ENCODE measurements at regions not wholly inside any gene's neighbourhood (a gene's known extent, or its start where the extent isn't known, plus 50 kb on each side); places are given as distances from the start of the nearest gene placed in this dataset.

GRCh38 chr4:123955167-123955800 is 558.7 kb downstream of the SPRY1 start:
- no peak for DNase-seq

GRCh38 chr4:123956204-123956603 is 559.6 kb downstream of the SPRY1 start:
- no peak for DNase-seq

GRCh38 chr4:123966990-123967769 is 570.6 kb downstream of the SPRY1 start:
- DNase-seq = no peak

- DNase-seq = no peak
Observed at GRCh38 chr4:123972031-123972430, 575.4 kb downstream of the SPRY1 start.

GRCh38 chr4:123974386-123975149 is 578.0 kb downstream of the SPRY1 start:
- DNase-seq = no peak

- peak; percentile 80 for DNase-seq
Observed at GRCh38 chr4:123976285-123976684, 579.7 kb downstream of the SPRY1 start.

- no peak for DNase-seq
Observed at GRCh38 chr4:123976819-123977218, 580.2 kb downstream of the SPRY1 start.

GRCh38 chr4:123977641-123978081 is 581.1 kb downstream of the SPRY1 start:
- DNase-seq = no peak

GRCh38 chr4:123978637-123979036 is 582.0 kb downstream of the SPRY1 start:
- DNase-seq = no peak

GRCh38 chr4:123980736-123981300 is 584.2 kb downstream of the SPRY1 start:
- DNase-seq = no peak

- DNase-seq = no peak
Observed at GRCh38 chr4:123984886-123985285, 588.3 kb downstream of the SPRY1 start.

- DNase-seq = no peak
Observed at GRCh38 chr4:123986268-123986798, 589.7 kb downstream of the SPRY1 start.

- DNase-seq = no peak
Observed at GRCh38 chr4:123987408-123987807, 590.8 kb downstream of the SPRY1 start.

- no peak for DNase-seq
Observed at GRCh38 chr4:123990310-123990870, 593.8 kb downstream of the SPRY1 start.

- no peak for DNase-seq
Observed at GRCh38 chr4:123994917-123995316, 598.3 kb downstream of the SPRY1 start.

GRCh38 chr4:123995936-123996335 is 599.3 kb downstream of the SPRY1 start:
- no peak for DNase-seq

- no peak for DNase-seq
Observed at GRCh38 chr4:123996718-123997510, 600.3 kb downstream of the SPRY1 start.

GRCh38 chr4:123997776-123998449 is 601.3 kb downstream of the SPRY1 start:
- DNase-seq = no peak

GRCh38 chr4:124000233-124000632 is 603.6 kb downstream of the SPRY1 start:
- no peak for DNase-seq

GRCh38 chr4:124015766-124016165 is 619.2 kb downstream of the SPRY1 start:
- DNase-seq = no peak

GRCh38 chr4:124017185-124017785 is 620.7 kb downstream of the SPRY1 start:
- DNase-seq = no peak
